ENCODE measurements at regions not wholly inside any gene's neighbourhood (a gene's known extent, or its start where the extent isn't known, plus 50 kb on each side); places are given as distances from the start of the nearest gene placed in this dataset.

GRCh38 chr11:19558189-19558986 is 154.2 kb upstream of the NAV2 start:
- DNase-seq = peak; percentile 94

- peak; percentile 59 for DNase-seq
Measured at GRCh38 chr11:19557720-19558140, 154.9 kb upstream of the NAV2 start.

- DNase-seq = no peak
Measured at GRCh38 chr11:19557185-19557584, 155.5 kb upstream of the NAV2 start.

- DNase-seq = no peak
Measured at GRCh38 chr11:19555266-19555665, 157.4 kb upstream of the NAV2 start.

GRCh38 chr11:19553683-19554333 is 158.8 kb upstream of the NAV2 start:
- peak; percentile 46 for DNase-seq

GRCh38 chr11:19552656-19553260 is 159.9 kb upstream of the NAV2 start:
- no peak for DNase-seq

GRCh38 chr11:19552161-19552560 is 160.5 kb upstream of the NAV2 start:
- DNase-seq = no peak

GRCh38 chr11:19551457-19551856 is 161.2 kb upstream of the NAV2 start:
- DNase-seq = no peak

GRCh38 chr11:19547044-19547443 is 165.6 kb upstream of the NAV2 start:
- DNase-seq = no peak

GRCh38 chr11:19546325-19546724 is 166.3 kb upstream of the NAV2 start:
- no peak for DNase-seq

GRCh38 chr11:19541521-19542049 is 171.1 kb upstream of the NAV2 start:
- no peak for DNase-seq

- DNase-seq = no peak
Measured at GRCh38 chr11:19539861-19540260, 172.8 kb upstream of the NAV2 start.

GRCh38 chr11:19537803-19538453 is 174.7 kb upstream of the NAV2 start:
- DNase-seq = no peak

- DNase-seq = peak; percentile 67
Measured at GRCh38 chr11:19536131-19536530, 176.5 kb upstream of the NAV2 start.

GRCh38 chr11:19530505-19530904 is 182.1 kb upstream of the NAV2 start:
- DNase-seq = no peak

GRCh38 chr11:19526119-19526518 is 186.5 kb upstream of the NAV2 start:
- no peak for DNase-seq

- no peak for DNase-seq
Measured at GRCh38 chr11:19525714-19526113, 186.9 kb upstream of the NAV2 start.

- DNase-seq = no peak
Measured at GRCh38 chr11:19525276-19525675, 187.4 kb upstream of the NAV2 start.

- DNase-seq = no peak
Measured at GRCh38 chr11:19524171-19524671, 188.4 kb upstream of the NAV2 start.

GRCh38 chr11:19520681-19521080 is 192.0 kb upstream of the NAV2 start:
- DNase-seq = no peak

- peak; percentile 67 for DNase-seq
Measured at GRCh38 chr11:19519912-19520641, 192.6 kb upstream of the NAV2 start.

GRCh38 chr11:19519353-19519752 is 193.3 kb upstream of the NAV2 start:
- DNase-seq = no peak
